ENCODE measurements at regions not wholly inside any gene's neighbourhood (a gene's known extent, or its start where the extent isn't known, plus 50 kb on each side); places are given as distances from the start of the nearest gene placed in this dataset.

DNA sequence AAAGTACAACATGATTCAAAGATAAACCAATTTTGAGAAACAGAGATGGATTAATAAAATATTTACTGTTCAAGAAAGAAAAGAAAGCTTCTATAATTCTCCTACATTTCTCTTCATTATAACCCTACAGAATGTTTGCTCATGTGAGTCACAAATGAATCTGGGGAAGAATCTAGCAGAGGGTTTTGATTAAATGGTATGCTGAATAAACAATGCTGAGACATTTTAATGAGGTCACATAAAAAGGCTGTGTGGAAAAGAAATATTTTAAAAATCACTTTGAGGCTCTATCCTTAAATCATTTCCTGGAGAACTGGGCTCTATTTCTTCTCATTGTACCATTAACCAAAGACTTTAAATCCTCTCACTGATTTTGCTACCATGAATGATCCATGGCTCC is 727.7 kb downstream of the NTRK3 start:
- no peak for DNase-seq (ENCODE audit: low spot score)

DNA sequence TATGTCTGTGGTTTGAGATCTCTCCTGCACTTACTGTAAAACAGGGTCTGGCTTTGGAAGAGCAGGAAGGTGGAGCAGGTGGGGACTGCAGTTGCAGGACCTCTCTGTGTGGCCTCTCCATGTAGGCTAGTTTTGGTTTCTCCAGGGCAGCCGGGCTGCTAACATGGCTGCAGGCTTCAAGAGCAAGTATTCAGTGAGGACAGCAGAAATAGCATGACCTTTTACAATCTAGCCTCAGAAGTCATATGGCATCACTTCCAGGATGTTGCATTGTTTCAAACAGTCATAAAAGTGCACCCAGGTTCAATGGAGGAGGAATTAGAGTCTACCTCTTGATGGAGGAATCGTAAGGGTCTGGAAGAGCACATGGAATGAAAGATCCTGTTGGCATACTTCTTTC is 728.7 kb downstream of the NTRK3 start:
- no peak for DNase-seq (ENCODE audit: low spot score)

DNA sequence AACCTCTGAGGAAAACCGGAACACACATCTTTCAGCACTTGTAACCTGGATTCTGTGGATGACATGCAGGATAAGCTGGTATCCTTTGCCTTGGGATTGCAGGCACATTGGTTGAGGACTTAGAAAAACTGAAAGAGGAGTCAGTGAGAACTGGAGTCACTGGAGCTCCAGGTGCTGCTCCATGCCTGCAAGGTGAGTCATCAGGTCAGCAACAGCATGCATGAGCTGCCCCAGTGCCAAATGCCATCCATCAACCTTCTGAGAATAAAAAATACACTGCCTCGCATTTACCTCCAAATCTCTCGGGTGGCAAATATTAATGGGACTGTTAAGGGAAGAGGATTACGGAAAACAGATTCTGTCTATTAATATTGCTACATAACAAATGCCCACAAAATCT is 729.1 kb downstream of the NTRK3 start:
- no peak for DNase-seq (ENCODE audit: low spot score)

DNA sequence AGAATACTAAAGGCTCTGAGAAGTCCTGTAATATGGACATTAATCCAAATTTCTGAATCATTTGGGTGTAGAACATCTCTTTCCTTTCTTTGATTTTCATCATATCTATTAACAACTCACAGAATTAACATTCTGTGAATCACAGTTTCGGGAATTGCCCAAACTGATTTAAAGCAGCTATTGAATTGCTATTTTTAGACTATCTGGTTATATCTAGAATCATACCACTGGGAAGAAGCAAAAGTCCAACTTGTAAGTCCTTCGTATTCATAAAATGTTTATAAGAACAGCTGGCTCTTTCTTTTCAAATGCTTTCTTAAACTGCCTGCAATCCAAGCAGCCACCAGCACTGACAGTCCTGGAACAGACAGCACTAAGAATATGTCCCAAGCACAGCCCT is 733.0 kb downstream of the NTRK3 start:
- DNase-seq (ENCODE audit: low spot score): no peak

DNA sequence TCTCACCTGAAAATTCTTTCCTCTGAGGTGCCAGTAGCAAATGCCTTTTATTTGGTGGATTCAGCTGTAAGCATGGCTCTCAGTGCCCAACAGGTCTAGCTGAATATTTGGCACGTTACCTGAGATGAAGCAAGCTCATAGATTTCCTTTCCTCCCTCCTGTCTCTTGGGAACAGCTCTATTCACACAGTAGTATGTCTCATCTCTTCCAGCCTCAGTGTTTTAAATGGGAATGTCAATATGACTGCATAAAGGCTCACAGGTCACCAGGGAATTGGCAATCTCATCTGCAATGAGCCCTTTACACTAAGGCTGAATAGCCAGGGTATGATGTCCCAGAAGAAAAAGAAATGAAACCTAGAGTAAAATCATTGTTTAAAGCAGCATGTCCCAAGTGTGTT is 733.5 kb downstream of the NTRK3 start:
- DNase-seq (ENCODE audit: low spot score): no peak

DNA sequence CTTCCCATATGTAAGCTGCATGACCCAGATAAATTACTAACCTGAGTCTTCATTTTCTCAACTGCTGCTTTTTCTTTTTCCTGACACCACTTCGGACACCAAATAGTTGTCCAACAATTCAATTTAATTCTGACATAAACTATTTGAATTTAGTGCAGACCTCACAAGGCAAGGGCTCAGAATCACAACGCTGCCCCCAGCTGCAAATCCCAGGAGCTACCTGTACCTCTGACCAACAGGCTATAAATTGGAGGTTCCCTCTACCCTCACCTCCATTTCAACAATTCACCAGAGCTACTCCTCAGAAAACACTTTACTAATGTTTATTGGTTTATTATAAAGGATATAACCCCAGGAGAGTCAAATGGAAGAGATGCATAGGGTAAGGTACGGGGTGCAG is 737.6 kb downstream of the NTRK3 start:
- no peak for DNase-seq (ENCODE audit: low spot score)

- DNase-seq (ENCODE audit: low spot score): no peak
Observed at GRCh38 chr15:87508086-87508485, 748.5 kb downstream of the NTRK3 start.

GRCh38 chr15:87502173-87502572 is 754.4 kb downstream of the NTRK3 start:
- DNase-seq (ENCODE audit: low spot score): no peak

GRCh38 chr15:87500240-87500639 is 756.3 kb downstream of the NTRK3 start:
- no peak for DNase-seq (ENCODE audit: low spot score)

GRCh38 chr15:87498560-87498959 is 758.0 kb downstream of the NTRK3 start:
- no peak for DNase-seq (ENCODE audit: low spot score)

DNA sequence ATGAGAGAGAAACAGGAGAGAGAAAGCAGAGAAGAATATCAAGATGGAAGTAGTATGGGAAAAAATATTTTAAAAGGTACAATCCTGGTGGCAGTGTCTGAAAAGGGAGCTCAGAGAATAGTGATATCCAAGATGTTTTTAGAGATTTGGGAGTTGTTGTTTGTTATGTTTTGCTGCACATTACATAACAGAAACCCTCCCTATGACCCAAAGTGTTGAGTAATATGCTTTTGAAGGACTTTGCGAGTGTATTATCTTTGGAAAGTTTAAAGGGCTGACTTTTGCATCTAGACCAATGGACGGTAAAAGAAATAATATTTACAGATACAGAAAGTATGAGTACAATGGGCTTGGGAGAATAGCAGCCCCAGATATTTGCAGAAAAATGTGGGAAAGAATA is 759.7 kb downstream of the NTRK3 start:
- DNase-seq (ENCODE audit: low spot score): no peak

GRCh38 chr15:87496109-87496508 is 760.4 kb downstream of the NTRK3 start:
- DNase-seq (ENCODE audit: low spot score): no peak

GRCh38 chr15:87493803-87494202 is 762.7 kb downstream of the NTRK3 start:
- DNase-seq (ENCODE audit: low spot score): no peak

DNA sequence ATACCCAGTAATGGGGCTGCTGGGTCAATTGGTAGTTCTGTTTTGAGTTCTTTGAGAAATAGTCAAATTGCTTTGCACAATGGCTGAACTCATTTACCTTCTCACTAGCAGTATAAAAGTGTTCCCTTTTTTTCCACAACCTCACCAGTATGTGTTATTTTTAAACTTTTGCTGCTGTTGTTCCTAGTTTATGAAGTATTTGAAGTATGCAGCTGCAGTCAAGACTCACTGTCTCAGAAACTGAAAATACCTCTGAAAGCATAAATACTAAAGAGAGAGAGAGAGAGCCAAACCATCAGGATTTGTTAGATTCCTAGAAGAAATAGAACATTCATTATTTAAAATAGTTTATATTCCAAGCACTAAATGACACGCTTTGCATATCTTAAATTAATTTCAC is 764.2 kb downstream of the NTRK3 start:
- DNase-seq (ENCODE audit: low spot score): no peak

- DNase-seq (ENCODE audit: low spot score): no peak
Observed at GRCh38 chr15:87490666-87491065, 765.9 kb downstream of the NTRK3 start.

DNA sequence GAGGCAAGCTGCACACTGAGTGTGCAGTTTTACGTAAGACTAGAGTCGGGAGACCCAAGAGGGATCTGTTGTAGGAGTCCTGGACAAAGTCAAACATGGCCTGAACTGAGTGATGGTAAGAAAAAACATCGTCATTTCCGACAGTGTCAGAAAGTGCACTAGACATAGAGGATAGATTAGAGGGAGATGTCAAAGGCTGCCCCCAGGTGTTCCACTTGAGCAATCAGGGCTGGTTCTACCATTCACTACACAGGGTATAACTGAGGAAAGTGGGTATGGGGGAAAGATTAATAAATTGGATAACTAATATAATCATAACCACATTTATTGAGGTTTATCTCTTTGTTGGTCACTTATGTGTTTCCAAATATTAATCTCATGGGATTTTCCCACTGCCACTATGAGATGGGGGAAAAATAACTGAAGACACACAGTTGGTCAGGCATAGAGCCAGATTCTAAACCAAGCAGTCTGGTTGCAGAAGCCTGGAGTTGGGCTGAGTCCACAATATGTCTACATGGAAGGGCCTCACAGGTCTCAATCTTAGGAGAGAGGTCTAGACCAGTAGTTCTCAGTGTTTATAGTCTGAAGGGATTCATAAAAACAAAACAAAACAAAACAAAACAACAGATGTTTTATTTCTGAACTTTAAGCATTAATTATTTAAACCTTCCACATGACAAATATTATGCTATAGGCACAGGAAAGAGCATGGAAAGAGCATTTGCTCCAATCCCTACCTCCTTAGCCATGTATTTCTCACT is 766.5 kb downstream of the NTRK3 start:
- no peak for DNase-seq (ENCODE audit: low spot score)

- no peak for DNase-seq (ENCODE audit: low spot score)
Observed at GRCh38 chr15:87489456-87489855, 767.1 kb downstream of the NTRK3 start.

DNA sequence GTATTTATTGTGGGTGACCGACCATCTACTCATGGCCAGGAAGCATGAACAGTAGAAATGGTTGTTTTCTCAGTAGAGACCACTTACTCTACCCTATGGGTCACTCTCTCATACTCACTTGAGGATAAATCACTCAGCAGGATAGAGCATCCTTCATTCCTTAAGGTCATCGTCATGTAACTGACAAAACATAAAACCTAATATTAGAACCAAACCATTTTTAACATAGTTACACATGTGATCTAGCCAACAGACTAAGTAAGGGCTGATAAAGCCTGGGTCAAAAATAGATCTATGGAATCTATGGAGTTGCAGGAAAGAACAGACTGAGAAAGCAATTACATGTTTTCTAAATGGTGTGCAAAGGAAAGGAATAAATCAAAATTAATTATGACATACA is 769.1 kb downstream of the NTRK3 start:
- no peak for DNase-seq (ENCODE audit: low spot score)

DNA sequence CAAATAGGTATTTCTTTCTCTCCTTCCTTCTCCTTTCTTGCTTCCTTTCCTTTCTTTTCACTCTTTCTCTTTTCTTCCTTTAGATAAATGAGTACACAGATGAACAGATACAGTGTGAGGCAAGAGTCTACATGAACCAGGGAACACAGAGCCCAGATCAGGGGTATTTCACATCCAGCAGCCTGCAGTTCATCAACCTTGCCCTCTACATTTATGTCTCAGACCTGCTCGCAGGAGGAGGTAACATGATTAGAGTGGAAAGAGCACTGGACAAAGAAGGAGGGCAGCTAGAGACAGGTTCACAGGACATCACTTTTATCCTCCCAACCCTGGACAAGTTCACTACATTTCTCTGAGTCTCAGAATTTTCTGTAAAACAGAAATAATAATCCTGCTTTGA is 773.1 kb downstream of the NTRK3 start:
- no peak for DNase-seq (ENCODE audit: low spot score)

GRCh38 chr15:87481126-87481525 is 775.4 kb downstream of the NTRK3 start:
- no peak for DNase-seq (ENCODE audit: low spot score)

DNA sequence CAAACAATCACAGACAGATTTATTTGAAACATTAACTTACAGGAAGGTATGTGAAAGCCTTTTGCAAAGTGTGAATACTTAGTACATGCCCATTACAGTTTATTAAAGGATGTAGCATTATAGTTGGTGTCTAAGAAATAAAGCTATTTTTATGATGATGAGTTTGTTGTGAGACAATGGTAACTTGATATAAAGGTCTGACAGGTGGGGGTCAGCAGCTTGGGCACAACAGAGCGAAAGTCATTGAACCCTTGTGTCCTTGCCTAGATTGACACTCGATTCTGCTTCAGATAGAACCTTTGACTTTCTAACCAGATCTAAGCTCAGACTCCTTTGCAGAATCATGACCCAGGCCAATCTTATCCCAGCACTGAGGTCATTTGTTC is 777.9 kb downstream of the NTRK3 start:
- no peak for DNase-seq (ENCODE audit: low spot score)

DNA sequence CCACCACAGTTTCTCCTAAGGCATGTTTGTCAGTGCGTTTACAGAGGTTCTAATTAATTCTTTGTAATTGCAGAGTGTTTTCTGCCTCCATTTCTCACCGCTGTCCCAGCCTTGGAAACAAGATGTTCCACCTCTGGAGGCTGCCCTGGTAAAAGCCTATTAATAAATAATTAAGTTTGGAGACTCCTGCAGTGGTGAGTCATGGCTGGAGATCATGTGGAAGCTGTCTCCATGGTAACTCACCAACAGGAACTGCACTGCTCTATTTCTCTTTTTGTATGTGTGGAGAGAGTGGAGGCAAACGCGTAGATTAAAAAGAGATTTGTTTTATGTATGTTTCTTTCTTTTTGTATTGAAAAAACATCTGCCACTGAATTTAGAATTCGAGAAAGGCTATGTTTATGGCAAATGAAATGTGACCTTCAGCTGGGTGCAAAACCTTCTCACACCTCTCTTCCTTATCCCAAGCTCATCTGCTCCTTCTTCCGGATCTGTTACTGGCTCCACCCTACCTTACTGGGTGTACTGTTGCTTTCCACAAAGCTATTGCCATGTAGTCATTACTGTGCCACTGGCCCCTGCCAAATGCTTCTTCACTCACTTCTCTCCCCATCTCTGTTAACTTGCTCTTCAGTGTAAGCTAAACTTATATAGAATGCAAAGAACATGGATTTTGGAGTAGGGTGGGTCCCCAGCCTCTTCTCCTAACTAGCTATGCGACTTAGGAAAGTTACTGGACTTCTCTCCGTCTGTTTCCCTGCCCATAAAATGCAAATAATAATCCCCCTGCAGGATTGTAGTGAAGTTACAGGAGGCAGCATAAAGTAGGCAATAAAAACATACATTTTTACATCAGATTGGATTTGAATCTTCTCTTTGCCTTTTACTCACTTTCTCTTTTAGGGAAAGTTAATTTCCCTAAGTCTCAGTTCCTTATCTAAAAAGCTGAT is 778.5 kb downstream of the NTRK3 start:
- DNase-seq (ENCODE audit: low spot score): no peak

DNA sequence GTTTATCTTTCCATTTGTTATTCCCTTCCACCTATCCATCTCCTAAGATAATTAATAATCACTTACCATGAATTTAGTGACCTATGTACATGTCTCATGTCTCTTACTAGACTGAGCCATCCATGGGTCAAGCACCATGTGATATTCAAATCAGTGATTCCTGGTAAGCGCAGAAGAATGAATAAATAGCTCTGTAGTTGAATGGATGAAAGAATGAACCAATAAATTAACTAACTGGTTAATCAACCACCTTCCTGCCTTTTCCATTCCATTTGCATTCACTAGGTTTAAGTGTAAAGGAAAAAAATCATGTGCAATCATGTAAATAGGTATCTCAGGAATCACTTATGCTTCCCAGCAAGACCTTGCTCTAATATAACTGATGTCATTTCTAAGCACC is 779.5 kb downstream of the NTRK3 start:
- no peak for DNase-seq (ENCODE audit: low spot score)
